DND-41 (cell line): ENCODE measurements at regions not wholly inside any gene's neighbourhood (a gene's known extent, or its start where the extent isn't known, plus 50 kb on each side); places are given as distances from the start of the nearest gene placed in this dataset.

Experiments
- EZH2 ChIP-seq: IDR thresholded peaks from 3 replicates; pipeline ENCODE4 v1.6.1; 2012; ENCODE audit warnings: borderline replicate concordance, low read depth, mild to moderate bottlenecking, moderate library complexity, low read length, inconsistent platforms; ENCODE audit not compliant: severe bottlenecking
- TF ChIP-seq, protein P1 (sequence below): IDR thresholded peaks from 2 replicates; pipeline ENCODE4 v1.5.1; 2012; ENCODE audit warnings: borderline replicate concordance, low read length, moderate library complexity, mild to moderate bottlenecking; ENCODE audit not compliant: poor library complexity, severe bottlenecking; ENCODE audit errors: extremely low read depth

- TF ChIP-seq, protein P1, sequence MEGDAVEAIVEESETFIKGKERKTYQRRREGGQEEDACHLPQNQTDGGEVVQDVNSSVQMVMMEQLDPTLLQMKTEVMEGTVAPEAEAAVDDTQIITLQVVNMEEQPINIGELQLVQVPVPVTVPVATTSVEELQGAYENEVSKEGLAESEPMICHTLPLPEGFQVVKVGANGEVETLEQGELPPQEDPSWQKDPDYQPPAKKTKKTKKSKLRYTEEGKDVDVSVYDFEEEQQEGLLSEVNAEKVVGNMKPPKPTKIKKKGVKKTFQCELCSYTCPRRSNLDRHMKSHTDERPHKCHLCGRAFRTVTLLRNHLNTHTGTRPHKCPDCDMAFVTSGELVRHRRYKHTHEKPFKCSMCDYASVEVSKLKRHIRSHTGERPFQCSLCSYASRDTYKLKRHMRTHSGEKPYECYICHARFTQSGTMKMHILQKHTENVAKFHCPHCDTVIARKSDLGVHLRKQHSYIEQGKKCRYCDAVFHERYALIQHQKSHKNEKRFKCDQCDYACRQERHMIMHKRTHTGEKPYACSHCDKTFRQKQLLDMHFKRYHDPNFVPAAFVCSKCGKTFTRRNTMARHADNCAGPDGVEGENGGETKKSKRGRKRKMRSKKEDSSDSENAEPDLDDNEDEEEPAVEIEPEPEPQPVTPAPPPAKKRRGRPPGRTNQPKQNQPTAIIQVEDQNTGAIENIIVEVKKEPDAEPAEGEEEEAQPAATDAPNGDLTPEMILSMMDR = no peak
- TF ChIP-seq EZH2 = no peak
These were observed 1262.7 kb downstream of the FAM133A start for GRCh38 chrX:94936722-94937121.
